AG04450 (cell line): ENCODE measurements at regions not wholly inside any gene's neighbourhood (a gene's known extent, or its start where the extent isn't known, plus 50 kb on each side); places are given as distances from the start of the nearest gene placed in this dataset.

ENCODE experiments used
- CTCF ChIA-PET: fragments of 300-600, 350-600 bp; formaldehyde crosslinking; extraction: SDS; loops from one replicate; lab custom pipeline; 2022; ENCODE audit warnings: antibody characterized with exemption, inconsistent platforms; lab: Charles Lee
- POLR2A ChIA-PET: fragments of 350-600 bp; formaldehyde crosslinking; extraction: SDS; loops from one replicate; lab custom pipeline; 2021; ENCODE audit warnings: antibody characterized with exemption, inconsistent platforms; lab: Yijun Ruan, JAX
- DNase-seq: peaks from one replicate; pipeline ENCODE4 v3.0.0-alpha.2; 2011; ENCODE audit warnings: low read depth, low spot score
- H3K27ac ChIP-seq: one replicate; pipeline ENCODE4 v1.5.1; 2012; ENCODE audit warnings: low read depth, low read length, control low read depth
- H3K27me3 ChIP-seq: one replicate; pipeline ENCODE4 v1.6.0; 2012; ENCODE audit warnings: low read length; ENCODE audit not compliant: control insufficient read depth, insufficient read depth
- H3K4me3 ChIP-seq: 2 replicates; pipeline ENCODE4 v1.5.1; 2011; ENCODE audit warnings: mild to moderate bottlenecking, low read depth, low read length, control low read depth
- H3K9me3 ChIP-seq: 2 replicates; pipeline ENCODE4 v1.5.1; 2012; ENCODE audit warnings: low read length; ENCODE audit not compliant: control insufficient read depth, insufficient read depth
- CTCF ChIP-seq: IDR thresholded peaks from 2 replicates; pipeline ENCODE4 v1.5.1; 2011; ENCODE audit warnings: low read depth, low read length, control low read depth, inconsistent platforms

DNA sequence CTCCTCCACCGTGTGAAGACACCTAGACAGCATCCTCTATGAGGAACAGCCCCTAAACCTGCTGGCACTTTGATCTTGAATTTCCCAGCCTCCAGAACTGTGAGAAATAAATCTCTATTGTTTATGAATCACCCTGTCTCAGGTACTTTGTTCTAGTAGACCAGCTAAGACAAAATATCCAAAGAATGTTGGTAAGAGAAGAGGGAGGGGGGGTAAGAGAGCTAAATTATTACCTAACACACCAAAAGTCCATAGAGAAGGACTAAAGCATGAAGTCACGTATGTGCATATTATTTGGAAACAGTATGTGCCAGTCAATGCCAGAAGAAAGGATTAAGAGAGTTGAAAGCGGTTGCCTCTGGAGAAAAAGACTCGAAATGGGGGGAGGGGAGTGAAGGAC lies 211.0 kb downstream of the SP3 start:
- Histone ChIP-seq H3K27me3 (peaks cover 2% of the 10 kb centered on the region), H3K9me3 (no peaks in the 10 kb centered on the region), H3K27ac (no peak overlapping the region), H3K4me3 (no peak overlapping the region)
- POLR2A ChIA-PET, result no interaction called here
- DNase-seq, result no peak
- CTCF ChIA-PET, result interaction anchor here (0.7 kb wide), 1 partner anchor 352 kb away, joined by 3 read pairs; no protein-coding TSS in a partner anchor
- TF ChIP-seq CTCF, result no peak

DNA sequence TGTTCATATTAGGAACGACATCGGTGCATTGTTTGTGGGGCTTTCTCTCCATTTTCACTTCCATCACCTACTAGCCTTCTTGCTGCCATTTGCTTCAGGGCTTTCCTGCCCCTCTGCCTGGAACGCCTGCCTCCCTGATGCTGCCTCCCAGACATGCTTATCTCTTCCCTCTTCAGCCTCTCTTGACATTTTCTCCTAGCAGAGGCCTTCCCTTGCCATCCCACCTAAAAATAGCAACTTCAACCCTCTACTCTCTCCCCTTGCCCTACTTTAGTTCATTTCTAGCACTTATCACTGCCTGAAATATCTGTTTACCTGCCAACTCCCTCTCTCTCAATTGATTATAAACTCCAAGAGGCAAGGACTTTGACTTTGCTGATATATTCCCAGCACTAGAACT lies 210.3 kb downstream of the SP3 start:
- Histone ChIP-seq H3K4me3 (no peak overlapping the region), H3K27ac (no peak overlapping the region), H3K9me3 (no peaks in the 10 kb centered on the region), H3K27me3 (peaks cover 2% of the 10 kb centered on the region)
- POLR2A ChIA-PET, result interaction anchor here (0.6 kb wide), 1 partner anchor 45 kb away, joined by 3 read pairs; no protein-coding TSS in a partner anchor
- CTCF ChIA-PET, result no interaction called here
- no peak for DNase-seq
- no peak for TF ChIP-seq CTCF

DNA sequence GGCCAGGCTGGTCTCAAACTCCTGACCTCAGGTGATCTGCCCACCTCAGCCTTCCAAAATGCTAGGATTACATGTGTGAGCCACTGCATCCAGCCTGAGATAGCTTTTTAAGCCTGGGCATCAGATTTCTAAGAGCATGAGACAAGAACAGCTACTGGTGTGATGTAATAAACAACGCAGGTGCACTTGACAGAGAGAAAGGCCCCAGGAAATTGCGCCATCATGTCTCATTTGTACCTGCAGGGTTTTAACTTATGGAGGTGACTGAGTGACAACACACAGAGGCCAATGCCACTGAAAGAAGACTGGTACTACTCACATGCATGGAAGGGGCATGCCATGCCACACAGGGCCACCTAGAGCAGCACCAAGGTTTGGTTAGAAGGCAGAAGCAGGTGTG lies 209.4 kb downstream of the SP3 start:
- Histone ChIP-seq H3K27ac (no peak overlapping the region), H3K9me3 (no peaks in the 10 kb centered on the region), H3K4me3 (no peak overlapping the region), H3K27me3 (no peaks in the 10 kb centered on the region)
- no peak for DNase-seq
- POLR2A ChIA-PET, result no interaction called here
- no peak for TF ChIP-seq CTCF
- CTCF ChIA-PET, result interaction anchor here (1.5 kb wide), 1 partner anchor 586 kb away, joined by 4 read pairs; no protein-coding TSS in a partner anchor

DNA sequence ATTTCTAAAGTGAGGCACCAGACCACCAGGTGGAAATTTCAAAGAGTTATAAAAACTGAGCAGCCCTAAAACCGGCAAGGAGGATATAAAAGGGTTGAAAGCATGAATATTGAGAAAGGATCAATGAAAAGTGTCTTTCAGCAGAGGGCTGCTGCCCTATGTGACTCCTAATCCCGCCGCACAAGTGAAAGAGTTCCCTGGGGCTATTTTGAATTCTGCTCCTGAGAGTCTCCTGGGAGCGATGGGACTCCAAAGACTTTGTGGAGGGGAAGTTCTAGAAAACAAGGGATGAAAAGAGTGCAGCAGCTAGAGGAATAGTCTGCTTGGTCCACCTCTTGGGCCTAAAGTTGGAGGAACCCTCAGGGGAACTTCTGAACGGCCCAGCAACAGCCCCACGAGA lies 205.2 kb downstream of the SP3 start:
- Histone ChIP-seq H3K4me3 (no peak overlapping the region), H3K9me3 (no peaks in the 10 kb centered on the region), H3K27me3 (peaks cover 6% of the 10 kb centered on the region), H3K27ac (no peak overlapping the region)
- ChIA-PET CTCF (interaction anchor here (0.6 kb wide), 1 partner anchor 581 kb away, joined by 3 read pairs; no protein-coding TSS in a partner anchor), POLR2A (no interaction called here)
- no peak for TF ChIP-seq CTCF
- DNase-seq, result no peak

GRCh38 chr2:173760553-173760952 lies 204.6 kb downstream of the SP3 start:
- DNase-seq, result no peak
- H3K4me3 ChIP-seq, result no peak overlapping the region
- peaks cover 6% of the 10 kb centered on the region for H3K27me3 ChIP-seq
- TF ChIP-seq CTCF, result no peak
- H3K27ac ChIP-seq, result no peak overlapping the region
- CTCF ChIA-PET, result interaction anchor here (0.6 kb wide), 1 partner anchor 581 kb away, joined by 3 read pairs; no protein-coding TSS in a partner anchor
- POLR2A ChIA-PET, result no interaction called here
- no peaks in the 10 kb centered on the region for H3K9me3 ChIP-seq
